ENCODE measurements at regions not wholly inside any gene's neighbourhood (a gene's known extent, or its start where the extent isn't known, plus 50 kb on each side); places are given as distances from the start of the nearest gene placed in this dataset.

DNA sequence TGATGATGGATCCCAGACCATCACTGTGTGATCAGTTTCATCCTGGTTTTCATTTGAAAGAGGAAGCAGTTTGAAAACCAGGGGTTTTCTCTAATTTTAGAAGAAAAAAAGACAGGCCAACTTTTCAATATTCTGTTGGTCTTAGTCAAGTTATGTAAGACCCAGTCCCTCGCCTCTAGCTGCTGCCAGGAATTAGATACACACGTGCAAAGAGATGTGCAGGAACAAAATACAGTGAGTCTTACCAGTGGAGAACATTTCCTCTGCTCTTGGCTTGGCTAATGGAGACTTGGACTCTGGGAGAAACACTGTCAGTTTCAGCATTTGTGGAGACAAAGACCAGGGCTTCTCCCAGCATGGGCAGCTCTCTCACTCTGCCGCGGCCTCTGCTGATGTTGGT is 214.9 kb upstream of the C2CD4B start:
- no peak overlapping the region for H3K4me2 ChIP-seq (ENCODE audit: low read length)
- no peak overlapping the region for H3K4me3 ChIP-seq (ENCODE audit: low read depth, low read length)
- no peaks in the 10 kb centered on the region for H3K9me3 ChIP-seq (ENCODE audit: control insufficient read depth, low read length)
- no peaks in the 10 kb centered on the region for H3K27me3 ChIP-seq (ENCODE audit: control insufficient read depth, insufficient read depth, low read length)
- no peaks in the 10 kb centered on the region for H3K79me2 ChIP-seq
- TF ChIP-seq, protein P1, sequence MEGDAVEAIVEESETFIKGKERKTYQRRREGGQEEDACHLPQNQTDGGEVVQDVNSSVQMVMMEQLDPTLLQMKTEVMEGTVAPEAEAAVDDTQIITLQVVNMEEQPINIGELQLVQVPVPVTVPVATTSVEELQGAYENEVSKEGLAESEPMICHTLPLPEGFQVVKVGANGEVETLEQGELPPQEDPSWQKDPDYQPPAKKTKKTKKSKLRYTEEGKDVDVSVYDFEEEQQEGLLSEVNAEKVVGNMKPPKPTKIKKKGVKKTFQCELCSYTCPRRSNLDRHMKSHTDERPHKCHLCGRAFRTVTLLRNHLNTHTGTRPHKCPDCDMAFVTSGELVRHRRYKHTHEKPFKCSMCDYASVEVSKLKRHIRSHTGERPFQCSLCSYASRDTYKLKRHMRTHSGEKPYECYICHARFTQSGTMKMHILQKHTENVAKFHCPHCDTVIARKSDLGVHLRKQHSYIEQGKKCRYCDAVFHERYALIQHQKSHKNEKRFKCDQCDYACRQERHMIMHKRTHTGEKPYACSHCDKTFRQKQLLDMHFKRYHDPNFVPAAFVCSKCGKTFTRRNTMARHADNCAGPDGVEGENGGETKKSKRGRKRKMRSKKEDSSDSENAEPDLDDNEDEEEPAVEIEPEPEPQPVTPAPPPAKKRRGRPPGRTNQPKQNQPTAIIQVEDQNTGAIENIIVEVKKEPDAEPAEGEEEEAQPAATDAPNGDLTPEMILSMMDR (IDR thresholded peaks at IDR 0.05) = no peak
- no peak overlapping the region for H2AFZ ChIP-seq
- no peak overlapping the region for H3K27ac ChIP-seq
- no peaks in the 10 kb centered on the region for H3K4me1 ChIP-seq
- H3K9ac ChIP-seq = no peak overlapping the region
- H3K36me3 ChIP-seq (ENCODE audit: control insufficient read depth, insufficient read depth, low read length) = no peaks in the 10 kb centered on the region

DNA sequence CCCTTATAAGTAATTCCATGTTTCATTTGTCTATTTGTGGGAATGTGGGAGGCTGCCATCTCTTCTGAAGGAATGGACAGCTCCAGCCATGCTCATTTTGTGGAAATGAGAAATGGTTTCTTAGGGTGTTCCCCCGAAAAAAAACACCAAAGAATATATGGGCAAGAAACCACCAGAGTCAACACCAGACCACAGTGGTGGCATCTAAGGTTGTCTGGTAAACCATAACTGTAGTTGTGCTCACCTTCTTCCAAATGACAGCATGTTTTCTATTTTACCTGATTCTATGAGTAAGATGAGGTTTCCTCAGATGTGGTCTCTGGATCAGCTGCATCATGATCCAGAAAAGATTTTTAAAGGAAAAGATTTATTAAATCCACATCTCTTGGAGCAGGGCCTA is 217.0 kb upstream of the C2CD4B start:
- Histone ChIP-seq H3K9me3 (ENCODE audit: control insufficient read depth, low read length) (no peaks in the 10 kb centered on the region), H3K27me3 (ENCODE audit: control insufficient read depth, insufficient read depth, low read length) (no peaks in the 10 kb centered on the region), H3K4me2 (ENCODE audit: low read length) (no peak overlapping the region), H3K4me1 (no peaks in the 10 kb centered on the region), H3K27ac (no peak overlapping the region), H2AFZ (no peak overlapping the region), H3K79me2 (no peaks in the 10 kb centered on the region), H3K9ac (no peak overlapping the region), H3K4me3 (ENCODE audit: low read depth, low read length) (no peak overlapping the region), H3K36me3 (ENCODE audit: control insufficient read depth, insufficient read depth, low read length) (no peaks in the 10 kb centered on the region)
- TF ChIP-seq, protein P1 (IDR thresholded peaks at IDR 0.05) = no peak

DNA sequence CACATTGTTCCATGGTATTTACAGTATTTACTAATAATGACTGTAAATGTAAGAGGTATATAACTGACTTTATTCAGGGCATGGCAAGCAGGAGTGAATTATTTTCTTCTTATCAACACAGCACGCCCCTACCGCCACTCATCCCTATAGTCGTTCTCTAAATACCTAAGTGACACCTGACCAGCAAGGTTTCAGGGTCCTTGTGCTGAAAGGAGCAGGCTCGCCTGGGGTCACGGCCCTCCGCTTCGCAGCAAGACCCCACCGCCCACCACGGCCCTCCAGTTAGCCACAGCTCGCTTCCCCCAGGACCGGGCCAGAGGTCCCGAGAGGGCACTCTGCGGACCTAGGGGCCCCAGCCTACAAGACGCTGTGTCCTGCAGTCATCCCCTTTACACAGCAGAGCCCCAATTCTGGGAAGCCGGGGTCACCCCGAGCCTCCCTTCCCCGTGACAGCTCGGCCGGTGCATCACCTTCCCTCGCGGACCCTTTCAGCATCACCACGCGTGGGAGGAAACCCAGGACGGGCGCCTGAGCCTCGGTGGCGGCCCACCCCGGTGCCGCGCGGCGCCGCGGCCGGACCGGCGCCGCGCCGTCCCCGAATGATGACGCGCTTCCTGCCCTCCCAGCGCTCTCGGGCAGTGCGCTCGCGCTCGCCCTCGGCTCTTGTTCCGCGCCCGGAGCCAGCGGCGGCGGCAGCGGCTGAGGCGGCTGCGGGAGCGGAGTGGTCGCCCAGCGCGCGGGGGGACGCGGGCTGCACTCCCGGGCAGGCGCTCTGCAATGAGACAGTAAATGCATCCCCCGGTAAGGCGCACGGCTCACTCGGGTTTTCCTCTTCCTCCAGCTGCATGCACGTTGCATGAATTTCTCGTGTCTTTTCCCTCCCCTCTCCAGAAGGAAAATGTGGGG is 225.1 kb upstream of the C2CD4B start, which contains the start of gene TLN2:
Gene TLN2 (plus strand): TSS at position 666 of the 906 bp plus-strand sequence.
- H3K4me2 ChIP-seq (ENCODE audit: low read length) = peak within 1 kb of the TSS; percentile 91
- H3K27ac ChIP-seq = peak within 1 kb of the TSS; percentile 59
- peaks cover 3% of the 10 kb centered on the region for H3K4me1 ChIP-seq
- no peaks in the 10 kb centered on the region for H3K27me3 ChIP-seq (ENCODE audit: control insufficient read depth, insufficient read depth, low read length)
- TF ChIP-seq, protein P1 (IDR thresholded peaks at IDR 0.05) = no peak
- peak within 1 kb of the TSS; percentile 95 for H2AFZ ChIP-seq
- peak within 1 kb of the TSS; percentile 37 for H3K9ac ChIP-seq
- no peaks in the 10 kb centered on the region for H3K36me3 ChIP-seq (ENCODE audit: control insufficient read depth, insufficient read depth, low read length)
- no peaks in the 10 kb centered on the region for H3K79me2 ChIP-seq
- no peaks in the 10 kb centered on the region for H3K9me3 ChIP-seq (ENCODE audit: control insufficient read depth, low read length)
- peak within 1 kb of the TSS; percentile 83 for H3K4me3 ChIP-seq (ENCODE audit: low read depth, low read length)

DNA sequence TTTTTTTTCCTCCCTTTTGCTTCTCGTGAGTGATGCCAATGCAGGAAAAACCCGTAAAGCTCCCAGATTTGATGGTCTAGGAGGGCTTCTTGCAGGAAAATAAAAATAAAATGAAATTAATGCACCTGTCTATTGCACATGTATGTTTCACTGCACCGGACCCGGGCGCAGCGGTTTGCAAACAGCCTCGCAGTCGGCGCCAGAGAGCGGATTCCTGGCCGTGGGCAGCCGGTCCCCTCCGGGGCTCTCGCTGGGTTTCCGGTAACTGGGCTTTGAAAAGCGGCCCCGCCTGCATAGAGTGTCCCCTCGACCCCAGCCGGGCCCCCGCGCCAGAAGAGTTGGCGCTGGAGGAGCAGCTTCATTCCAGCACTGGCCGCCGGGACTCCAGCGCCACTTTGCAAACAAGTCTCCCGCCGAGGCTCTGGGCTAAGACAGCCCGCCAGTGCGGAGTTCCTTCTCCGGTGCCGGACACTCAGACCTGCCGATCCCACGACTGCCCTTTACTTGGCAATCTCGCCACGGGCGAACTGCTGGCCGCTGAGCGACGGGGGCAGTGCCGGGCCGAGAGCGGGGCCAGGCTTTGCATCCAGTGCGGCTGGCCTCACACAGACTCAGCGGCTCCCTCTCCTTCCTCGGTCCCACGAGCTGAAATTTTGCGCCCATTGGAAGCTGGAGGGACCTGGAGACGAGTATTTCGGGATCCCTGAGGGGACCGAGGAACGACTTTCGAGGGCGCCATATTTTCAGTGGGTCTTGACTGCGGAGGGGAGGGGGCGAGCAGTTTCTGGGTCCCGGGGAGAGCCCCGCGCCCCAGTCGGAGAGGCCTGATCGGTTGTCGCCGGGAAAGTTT is 225.9 kb upstream of the C2CD4B start:
- H2AFZ ChIP-seq = peak overlapping the region; percentile 70
- H3K36me3 ChIP-seq (ENCODE audit: control insufficient read depth, insufficient read depth, low read length) = no peaks in the 10 kb centered on the region
- H3K27ac ChIP-seq = peak overlapping the region; percentile 47
- no peaks in the 10 kb centered on the region for H3K79me2 ChIP-seq
- no peaks in the 10 kb centered on the region for H3K9me3 ChIP-seq (ENCODE audit: control insufficient read depth, low read length)
- H3K4me1 ChIP-seq = peaks cover 3% of the 10 kb centered on the region
- no peaks in the 10 kb centered on the region for H3K27me3 ChIP-seq (ENCODE audit: control insufficient read depth, insufficient read depth, low read length)
- peak overlapping the region; percentile 91 for H3K4me2 ChIP-seq (ENCODE audit: low read length)
- no peak overlapping the region for H3K9ac ChIP-seq
- TF ChIP-seq, protein P1 (IDR thresholded peaks at IDR 0.05) = no peak
- peak overlapping the region; percentile 83 for H3K4me3 ChIP-seq (ENCODE audit: low read depth, low read length)
